Stomach (tissue), 8 donors: ENCODE measurements at regions not wholly inside any gene's neighbourhood (a gene's known extent, or its start where the extent isn't known, plus 50 kb on each side); places are given as distances from the start of the nearest gene placed in this dataset.

ENCODE experiments used
- DNase-seq, 2 donors: peaks; one replicate each; pipeline versions ENCODE4 v3.0.0 to v3.0.0-alpha.2; 2013 to 2019
- H3K27ac ChIP-seq, 5 donors: fragments of 200-600 bp in 4 of 5; sonication (generic) in 4 of 5; one replicate each; pipeline ENCODE4 v1.5.1; 2013 to 2019; ENCODE audit warnings: mild to moderate bottlenecking in 1 of 5, moderate library complexity in 1 of 5
- H3K27me3 ChIP-seq, 3 donors: fragments of 200-600 bp; sonication (generic); one replicate each; pipeline ENCODE4 v1.5.1; 2017 to 2019; ENCODE audit warnings: mixed run types in 1 of 3
- H3K36me3 ChIP-seq, 4 donors: fragments of 200-600 bp; sonication (generic); 1 replicate in 3 of 4; 2 replicates in 1 of 4; pipeline ENCODE4 v1.5.1; 2016 to 2019
- H3K4me1 ChIP-seq, 4 donors: fragments of 200-600 bp; sonication (generic); one replicate each; pipeline ENCODE4 v1.5.1; 2016 to 2019
- H3K4me3 ChIP-seq, 4 donors: fragments of 200-600 bp; sonication (generic) in 3 of 4; one replicate each; pipeline ENCODE4 v1.5.1; 2016 to 2019; ENCODE audit warnings: mild to moderate bottlenecking in 1 of 4
- H3K9me3 ChIP-seq, 4 donors: fragments of 200-600 bp; sonication (generic); one replicate each; pipeline ENCODE4 v1.5.1; 2016 to 2019
- CTCF ChIP-seq, 7 experiments: fragments of 450-650 bp in 4 of 7; fragments of 200-600 bp in 3 of 7; sonication (generic) in 3 of 7; IDR thresholded peaks; one replicate each; pipeline ENCODE4 v1.5.1; 2016 to 2019; ENCODE audit warnings: antibody characterized with exemption in 7 of 7, control low read depth in 2 of 7, mild to moderate bottlenecking in 1 of 7
- EP300 ChIP-seq: sonication (generic); formaldehyde crosslinking; IDR thresholded peaks from one replicate; pipeline ENCODE4 v1.6.1; 2017; ENCODE audit warnings: antibody characterized with exemption
- POLR2A ChIP-seq, 4 donors: fragments of 450-650 bp; IDR thresholded peaks; one replicate each; pipeline ENCODE4 v1.6.1; 2016; ENCODE audit warnings: antibody characterized with exemption in 4 of 4, control low read depth in 2 of 4, mild to moderate bottlenecking in 1 of 4, moderate library complexity in 1 of 4
- POLR2AphosphoS5 ChIP-seq, 3 donors: sonication (generic); formaldehyde crosslinking; IDR thresholded peaks; one replicate each; pipeline ENCODE4 v1.6.1; 2016; ENCODE audit warnings: antibody characterized with exemption in 3 of 3
- WGBS, 5 donors: extraction: QIAGEN DNeasy Blood & Tissue Kit in 3 of 5; methylation state at CpG; one replicate each; pipeline versions ENCODE4 v1.1.5 to v1.1.7; 2013 to 2018; 5-methylcytosine and 5-hydroxymethylcytosine counted together
- intact Hi-C: fragments of 100-400 bp; cut with DNase I; formaldehyde crosslinking; loops from one replicate; pipeline ENCODE4 v1.15.1; 2023; ENCODE audit warnings: low total_unique reads
- donor health status: healthy with polysubstance abuse.
- donor health status: Bipolar disorder and iron deficiency.
- donor health status: healthy.

GRCh38 chr12:87365423-87365822 is 663.8 kb downstream of the C12orf50 start:
- Histone ChIP-seq H3K4me3 (no peak overlapping the region), H3K27me3 (no peaks in the 10 kb centered on the region), H3K4me1 (no peaks in the 10 kb centered on the region), H3K27ac (no peak overlapping the region), H3K9me3 (peaks cover 0 to 11% (median 5%) of the 10 kb centered on the region in 4 donors), H3K36me3 (no peaks in the 10 kb centered on the region)
- intact Hi-C loops: no loop called here
- 90 to 94% (median 91%) methylated on average over 1 of the region's 1 CpG for WGBS, 5 donors
- no peak for DNase-seq
- TF ChIP-seq CTCF (IDR thresholded peaks at IDR 0.05) (no peak), EP300 (no peak), POLR2A (IDR thresholded peaks at IDR 0.05) (no peak), POLR2AphosphoS5 (IDR thresholded peaks at IDR 0.05) (no peak)

GRCh38 chr12:87363497-87364084 is 665.6 kb downstream of the C12orf50 start:
- no peaks in the 10 kb centered on the region for H3K36me3 ChIP-seq
- WGBS, 5 donors: 95 to 98% (median 95%) methylated on average over 7 to 8 of the region's 8 CpGs
- intact Hi-C loops: no loop called here
- H3K9me3 ChIP-seq: peaks cover 8 to 21% (median 12%) of the 10 kb centered on the region in 4 donors
- DNase-seq: no peak
- H3K4me1 ChIP-seq: no peaks in the 10 kb centered on the region
- no peaks in the 10 kb centered on the region for H3K27me3 ChIP-seq
- no peak overlapping the region for H3K27ac ChIP-seq
- TF ChIP-seq EP300: no peak
- TF ChIP-seq POLR2AphosphoS5 (IDR thresholded peaks at IDR 0.05): no peak
- TF ChIP-seq POLR2A (IDR thresholded peaks at IDR 0.05): no peak
- TF ChIP-seq CTCF (IDR thresholded peaks at IDR 0.05): no peak
- H3K4me3 ChIP-seq: no peak overlapping the region

DNA sequence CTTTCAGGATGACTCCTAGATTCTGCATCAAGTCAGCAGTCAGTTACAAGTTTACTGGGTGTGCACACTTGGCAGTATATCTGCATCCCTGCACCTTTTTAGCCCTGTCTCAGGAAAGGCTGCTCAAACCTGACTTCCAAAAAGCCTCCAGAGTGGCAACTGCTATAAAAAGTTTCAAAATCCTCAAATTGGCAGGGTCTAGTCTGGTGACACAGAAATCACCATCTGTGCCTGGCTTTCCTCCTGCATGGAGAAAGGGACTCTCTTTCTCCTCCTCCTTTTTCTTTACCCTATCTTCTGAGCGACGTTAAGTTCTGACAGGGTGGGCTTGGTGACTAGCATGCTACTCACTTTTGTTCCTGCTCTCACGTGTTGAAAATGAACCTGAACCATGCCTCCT is 679.5 kb downstream of the C12orf50 start:
- WGBS, 5 donors: 77 to 92% (median 86%) methylated on average over 3 of the region's 3 CpGs
- H3K27me3 ChIP-seq: no peaks in the 10 kb centered on the region
- no peaks in the 10 kb centered on the region for H3K36me3 ChIP-seq
- H3K4me3 ChIP-seq: no peak overlapping the region
- TF ChIP-seq CTCF (IDR thresholded peaks at IDR 0.05) (no peak), POLR2AphosphoS5 (IDR thresholded peaks at IDR 0.05) (no peak), EP300 (no peak), POLR2A (IDR thresholded peaks at IDR 0.05) (no peak)
- no peak for DNase-seq
- H3K9me3 ChIP-seq: peaks cover 0 to 5% (median 0%) of the 10 kb centered on the region in 4 donors
- intact Hi-C loops: no loop called here
- H3K27ac ChIP-seq: no peak overlapping the region
- no peaks in the 10 kb centered on the region for H3K4me1 ChIP-seq

DNA sequence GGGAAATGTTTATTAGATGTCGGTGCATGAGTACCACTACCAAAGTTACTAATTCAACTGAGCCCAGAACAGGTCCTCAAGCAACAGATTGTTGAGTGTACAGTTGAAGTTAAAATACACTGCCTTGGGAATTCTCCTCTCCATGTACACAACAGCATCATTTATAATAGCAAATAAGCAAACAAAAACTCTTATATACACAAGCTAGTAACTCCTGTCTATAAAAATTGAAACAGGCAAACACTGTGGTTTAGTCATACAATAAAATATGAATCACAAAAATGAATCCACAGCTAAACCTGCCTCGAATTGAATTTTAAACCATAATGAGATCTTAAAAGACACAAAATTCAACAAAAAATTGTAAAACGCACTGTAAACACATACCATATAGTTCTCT is 681.1 kb downstream of the C12orf50 start:
- no peak overlapping the region for H3K4me3 ChIP-seq
- TF ChIP-seq CTCF (IDR thresholded peaks at IDR 0.05) (no peak), EP300 (no peak), POLR2A (IDR thresholded peaks at IDR 0.05) (no peak), POLR2AphosphoS5 (IDR thresholded peaks at IDR 0.05) (no peak)
- H3K4me1 ChIP-seq: no peaks in the 10 kb centered on the region
- H3K9me3 ChIP-seq: peaks cover 0 to 5% (median 0%) of the 10 kb centered on the region in 4 donors
- WGBS, 5 donors: 78 to 88% (median 82%) methylated on average over 3 of the region's 3 CpGs
- H3K36me3 ChIP-seq: no peaks in the 10 kb centered on the region
- DNase-seq: no peak
- intact Hi-C loops: no loop called here
- H3K27ac ChIP-seq: no peak overlapping the region
- H3K27me3 ChIP-seq: no peaks in the 10 kb centered on the region
